Prostate gland (tissue), 2 donors: ENCODE measurements at regions not wholly inside any gene's neighbourhood (a gene's known extent, or its start where the extent isn't known, plus 50 kb on each side); places are given as distances from the start of the nearest gene placed in this dataset.

Experiments used
- DNase-seq: peaks from one replicate; pipeline ENCODE4 v3.0.0-alpha.2; 2019; ENCODE audit warnings: low spot score
- H3K27ac ChIP-seq, 2 donors: fragments of 200-600 bp; sonication (generic); 2 replicates each; pipeline ENCODE4 v1.5.1; 2017 to 2019
- H3K27me3 ChIP-seq: fragments of 200-600 bp; sonication (generic); replicated peaks from 2 replicates; pipeline ENCODE4 v1.5.1; 2019; ENCODE audit not compliant: insufficient read depth
- H3K36me3 ChIP-seq, 2 donors: fragments of 200-600 bp; sonication (generic); 1 replicate in 1 of 2; 2 replicates in 1 of 2; pipeline versions ENCODE4 v1.5.1 to v1.8.1; 2017 to 2019
- H3K4me1 ChIP-seq: fragments of 200-600 bp; sonication (generic); replicated peaks from 2 replicates; pipeline ENCODE4 v1.5.1; 2019
- H3K4me3 ChIP-seq, 2 donors: fragments of 200-600 bp; sonication (generic); 2 replicates each; pipeline ENCODE4 v1.5.1; 2017 to 2019
- H3K9me3 ChIP-seq: fragments of 200-600 bp; sonication (generic); 2 replicates; pipeline ENCODE4 v1.5.1; 2017
- POLR2A ChIP-seq: fragments of 450-650 bp; IDR thresholded peaks from one replicate; pipeline ENCODE4 v1.6.1; 2016; ENCODE audit warnings: antibody characterized with exemption, mild to moderate bottlenecking
- POLR2AphosphoS5 ChIP-seq: sonication (generic); formaldehyde crosslinking; IDR thresholded peaks from one replicate; pipeline ENCODE4 v1.6.1; 2017; ENCODE audit warnings: antibody characterized with exemption
- WGBS: methylation state at CpG from one replicate; pipeline ENCODE4 v1.1.5; 2018; 5-methylcytosine and 5-hydroxymethylcytosine counted together
- intact Hi-C: fragments of 100-400 bp; cut with DNase I; formaldehyde crosslinking; loops from one replicate; pipeline ENCODE4 v1.14.2; 2022
- TF ChIP-seq, protein P1 (sequence below), 4 experiments: fragments of 200-600 bp in 2 of 4; fragments of 450-650 bp in 2 of 4; sonication (generic) in 2 of 4; IDR thresholded peaks; 1 replicate in 3 of 4; 2 replicates in 1 of 4; pipeline ENCODE4 v1.5.1; 2016 to 2019; ENCODE audit warnings: antibody characterized with exemption in 4 of 4, mild to moderate bottlenecking in 2 of 4, moderate library complexity in 2 of 4

- Histone ChIP-seq H3K4me1 (no peaks in the 10 kb centered on the region), H3K27me3 (no peaks in the 10 kb centered on the region), H3K9me3 (no peaks in the 10 kb centered on the region), H3K27ac (no peak overlapping the region), H3K4me3 (no peak overlapping the region), H3K36me3 (no peaks in the 10 kb centered on the region)
- 65% methylated on average over 4 of the region's 4 CpGs for WGBS
- intact Hi-C loops = no loop called here
- no peak for TF ChIP-seq POLR2AphosphoS5
- TF ChIP-seq, protein P1, sequence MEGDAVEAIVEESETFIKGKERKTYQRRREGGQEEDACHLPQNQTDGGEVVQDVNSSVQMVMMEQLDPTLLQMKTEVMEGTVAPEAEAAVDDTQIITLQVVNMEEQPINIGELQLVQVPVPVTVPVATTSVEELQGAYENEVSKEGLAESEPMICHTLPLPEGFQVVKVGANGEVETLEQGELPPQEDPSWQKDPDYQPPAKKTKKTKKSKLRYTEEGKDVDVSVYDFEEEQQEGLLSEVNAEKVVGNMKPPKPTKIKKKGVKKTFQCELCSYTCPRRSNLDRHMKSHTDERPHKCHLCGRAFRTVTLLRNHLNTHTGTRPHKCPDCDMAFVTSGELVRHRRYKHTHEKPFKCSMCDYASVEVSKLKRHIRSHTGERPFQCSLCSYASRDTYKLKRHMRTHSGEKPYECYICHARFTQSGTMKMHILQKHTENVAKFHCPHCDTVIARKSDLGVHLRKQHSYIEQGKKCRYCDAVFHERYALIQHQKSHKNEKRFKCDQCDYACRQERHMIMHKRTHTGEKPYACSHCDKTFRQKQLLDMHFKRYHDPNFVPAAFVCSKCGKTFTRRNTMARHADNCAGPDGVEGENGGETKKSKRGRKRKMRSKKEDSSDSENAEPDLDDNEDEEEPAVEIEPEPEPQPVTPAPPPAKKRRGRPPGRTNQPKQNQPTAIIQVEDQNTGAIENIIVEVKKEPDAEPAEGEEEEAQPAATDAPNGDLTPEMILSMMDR (IDR thresholded peaks at IDR 0.05) = no peak
- no peak for TF ChIP-seq POLR2A
- DNase-seq = no peak
These were observed 620.6 kb upstream of the GNPDA2 start for GRCh38 chr4:45346816-45347435.

DNA sequence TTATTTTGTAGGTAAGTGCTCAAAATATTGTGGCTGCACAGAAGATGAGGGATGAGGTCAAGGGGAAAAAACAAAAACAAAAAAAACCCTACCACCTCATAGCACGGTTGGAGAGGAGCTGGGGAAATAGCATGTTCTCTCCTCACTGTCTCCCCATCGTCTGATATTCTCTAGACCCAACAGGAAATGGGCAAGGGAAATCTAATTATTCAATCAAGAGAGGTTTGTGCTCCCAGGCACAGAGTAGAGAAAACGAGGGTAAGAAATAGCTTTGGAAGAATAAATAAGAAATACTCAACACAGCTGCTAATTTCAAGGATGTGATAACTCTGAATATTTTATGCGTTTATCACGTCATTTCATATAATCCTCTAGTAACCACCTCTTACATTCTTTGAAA, 619.2 kb upstream of the GNPDA2 start:
- intact Hi-C loops = no loop called here
- Histone ChIP-seq H3K27me3 (no peaks in the 10 kb centered on the region), H3K27ac (no peak overlapping the region), H3K9me3 (no peaks in the 10 kb centered on the region), H3K36me3 (no peaks in the 10 kb centered on the region), H3K4me1 (no peaks in the 10 kb centered on the region), H3K4me3 (no peak overlapping the region)
- no peak for DNase-seq
- TF ChIP-seq, protein P1 (IDR thresholded peaks at IDR 0.05) = no peak
- TF ChIP-seq POLR2A = no peak
- no peak for TF ChIP-seq POLR2AphosphoS5
- 79% methylated on average over 5 of the region's 5 CpGs for WGBS

- H3K4me3 ChIP-seq = no peak overlapping the region
- H3K27me3 ChIP-seq = no peaks in the 10 kb centered on the region
- WGBS = 73% methylated on average over 5 of the region's 5 CpGs
- no peaks in the 10 kb centered on the region for H3K36me3 ChIP-seq
- TF ChIP-seq POLR2AphosphoS5 = no peak
- TF ChIP-seq, protein P1 (IDR thresholded peaks at IDR 0.05) = no peak
- TF ChIP-seq POLR2A = no peak
- H3K9me3 ChIP-seq = no peaks in the 10 kb centered on the region
- no peaks in the 10 kb centered on the region for H3K4me1 ChIP-seq
- no peak overlapping the region for H3K27ac ChIP-seq
- intact Hi-C loops = no loop called here
- no peak for DNase-seq
These were observed 605.4 kb upstream of the GNPDA2 start for GRCh38 chr4:45331802-45332201.

DNA sequence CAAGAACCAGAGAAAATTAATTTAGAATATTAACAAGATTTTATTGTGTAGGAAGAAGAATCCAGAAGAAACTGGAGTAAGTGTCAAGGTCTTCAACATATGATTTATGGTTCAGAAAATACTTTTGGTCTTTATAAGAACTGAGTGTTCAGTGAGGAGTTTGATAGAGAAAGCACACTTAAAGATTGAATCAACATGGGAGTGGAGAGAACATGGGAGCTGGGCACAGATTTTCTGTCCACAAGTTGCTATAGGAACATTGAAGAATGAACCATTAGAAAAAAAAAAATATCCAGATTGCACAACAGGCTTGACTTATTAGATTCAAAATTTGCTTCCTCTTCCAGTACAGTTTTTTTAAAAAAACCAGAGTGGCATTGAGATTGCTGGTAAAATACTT, 601.2 kb upstream of the GNPDA2 start:
- intact Hi-C loops = no loop called here
- Histone ChIP-seq H3K36me3 (no peaks in the 10 kb centered on the region), H3K4me1 (no peaks in the 10 kb centered on the region), H3K4me3 (no peak overlapping the region), H3K27me3 (no peaks in the 10 kb centered on the region), H3K27ac (no peak overlapping the region), H3K9me3 (no peaks in the 10 kb centered on the region)
- no peak for DNase-seq
- TF ChIP-seq, protein P1 (IDR thresholded peaks at IDR 0.05) = no peak
- no peak for TF ChIP-seq POLR2AphosphoS5
- no peak for TF ChIP-seq POLR2A
